Tibial artery (tissue), 4 donors: ENCODE measurements at regions not wholly inside any gene's neighbourhood (a gene's known extent, or its start where the extent isn't known, plus 50 kb on each side); places are given as distances from the start of the nearest gene placed in this dataset.
A peak's percentile ranks its signal among the peaks of the same experiment; 100 is the strongest.

Experiments used
- DNase-seq, 2 donors: peaks; one replicate each; pipeline ENCODE4 v3.0.0-alpha.2; 2019
- H3K27ac ChIP-seq, 2 donors: fragments of 200-600 bp; sonication (generic) in 1 of 2; 1 replicate in 1 of 2; 2 replicates in 1 of 2; pipeline ENCODE4 v1.5.1; 2018 to 2019; ENCODE audit warnings: mild to moderate bottlenecking in 1 of 2
- H3K27me3 ChIP-seq, 2 donors: fragments of 200-600 bp; sonication (generic) in 1 of 2; one replicate each; pipeline versions ENCODE4 v1.5.1 to v1.6.0; 2016 to 2019
- H3K36me3 ChIP-seq, 3 donors: fragments of 200-600 bp; sonication (generic) in 2 of 3; one replicate each; pipeline ENCODE4 v1.5.1; 2016 to 2019; ENCODE audit warnings: mild to moderate bottlenecking in 2 of 3
- H3K4me1 ChIP-seq, 4 donors: fragments of 200-600 bp; sonication (generic) in 2 of 4; 1 replicate in 3 of 4; 2 replicates in 1 of 4; pipeline ENCODE4 v1.5.1; 2016 to 2019
- H3K4me3 ChIP-seq, 2 donors: fragments of 200-600 bp; sonication (generic) in 1 of 2; 1 replicate in 1 of 2; 2 replicates in 1 of 2; pipeline ENCODE4 v1.5.1; 2018 to 2019; ENCODE audit warnings: mild to moderate bottlenecking in 2 of 2
- H3K9me3 ChIP-seq, 3 donors: fragments of 200-600 bp; sonication (generic) in 1 of 3; one replicate each; pipeline ENCODE4 v1.5.1; 2016 to 2019
- CTCF ChIP-seq, 2 experiments: fragments of 200-600 bp in 1 of 2; fragments of 450-650 bp in 1 of 2; IDR thresholded peaks; one replicate each; pipeline ENCODE4 v1.5.1; 2017 to 2019; ENCODE audit warnings: antibody characterized with exemption in 2 of 2, mild to moderate bottlenecking in 1 of 2, moderate library complexity in 1 of 2
- intact Hi-C: fragments of 100-400 bp; cut with DNase I; formaldehyde crosslinking; loops from one replicate; pipeline ENCODE4 v1.15.0; 2023; ENCODE audit warnings: low total_unique reads

GRCh38 chr2:6181525-6181924 lies 489.3 kb downstream of the SOX11 start:
- H3K4me1 ChIP-seq: peaks cover 0 to 24% (median 3%) of the 10 kb centered on the region in 4 donors

GRCh38 chr2:6181926-6182325 lies 489.7 kb downstream of the SOX11 start:
- no peaks in the 10 kb centered on the region for H3K27me3 ChIP-seq
- no peak for DNase-seq
- H3K9me3 ChIP-seq: no peaks in the 10 kb centered on the region
- intact Hi-C loops: no loop called here
- no peak overlapping the region for H3K27ac ChIP-seq
- no peak for TF ChIP-seq CTCF (IDR thresholded peaks at IDR 0.05)
- H3K4me3 ChIP-seq: no peak overlapping the region
- H3K4me1 ChIP-seq: peaks cover 0 to 28% (median 3%) of the 10 kb centered on the region in 4 donors
- no peaks in the 10 kb centered on the region for H3K36me3 ChIP-seq

More at GRCh38 chr2:6181525-6181924, 489.3 kb downstream of the SOX11 start:
- H3K9me3 ChIP-seq: no peaks in the 10 kb centered on the region
- H3K27me3 ChIP-seq: no peaks in the 10 kb centered on the region
- no peak for DNase-seq
- TF ChIP-seq CTCF (IDR thresholded peaks at IDR 0.05): no peak
- intact Hi-C loops: no loop called here
- H3K36me3 ChIP-seq: no peaks in the 10 kb centered on the region
- H3K27ac ChIP-seq: no peak overlapping the region
- no peak overlapping the region for H3K4me3 ChIP-seq

GRCh38 chr2:6183226-6183625 lies 491.0 kb downstream of the SOX11 start:
- Histone ChIP-seq H3K4me1 (peaks cover 0 to 39% (median 3%) of the 10 kb centered on the region in 4 donors), H3K4me3 (no peak overlapping the region), H3K27me3 (no peaks in the 10 kb centered on the region), H3K9me3 (no peaks in the 10 kb centered on the region), H3K36me3 (no peaks in the 10 kb centered on the region), H3K27ac (no peak overlapping the region)
- TF ChIP-seq CTCF (IDR thresholded peaks at IDR 0.05): no peak
- DNase-seq: no peak
- intact Hi-C loops: no loop called here

GRCh38 chr2:6184532-6185292 lies 492.5 kb downstream of the SOX11 start:
- H3K27ac ChIP-seq: peak overlapping the region in 1 of 2 donors; percentile 67
- no peaks in the 10 kb centered on the region for H3K9me3 ChIP-seq
- no peak for DNase-seq
- H3K4me1 ChIP-seq: peaks cover 0 to 41% (median 3%) of the 10 kb centered on the region in 4 donors
- H3K36me3 ChIP-seq: no peaks in the 10 kb centered on the region
- intact Hi-C loops: no loop called here
- H3K27me3 ChIP-seq: no peaks in the 10 kb centered on the region
- H3K4me3 ChIP-seq: no peak overlapping the region
- no peak for TF ChIP-seq CTCF (IDR thresholded peaks at IDR 0.05)

GRCh38 chr2:6186332-6187151 lies 494.4 kb downstream of the SOX11 start:
- H3K36me3 ChIP-seq: no peaks in the 10 kb centered on the region
- H3K9me3 ChIP-seq: no peaks in the 10 kb centered on the region
- H3K4me1 ChIP-seq: peaks cover 0 to 36% (median 2%) of the 10 kb centered on the region in 4 donors
- H3K27me3 ChIP-seq: no peaks in the 10 kb centered on the region
- peak overlapping the region; percentile 31 to 67 for H3K27ac ChIP-seq
- intact Hi-C loops: no loop called here
- TF ChIP-seq CTCF (IDR thresholded peaks at IDR 0.05): no peak
- DNase-seq: peak in 1 of 2 donors; percentile 72
- H3K4me3 ChIP-seq: no peak overlapping the region
